ENCODE measurements at regions not wholly inside any gene's neighbourhood (a gene's known extent, or its start where the extent isn't known, plus 50 kb on each side); places are given as distances from the start of the nearest gene placed in this dataset.

DNA sequence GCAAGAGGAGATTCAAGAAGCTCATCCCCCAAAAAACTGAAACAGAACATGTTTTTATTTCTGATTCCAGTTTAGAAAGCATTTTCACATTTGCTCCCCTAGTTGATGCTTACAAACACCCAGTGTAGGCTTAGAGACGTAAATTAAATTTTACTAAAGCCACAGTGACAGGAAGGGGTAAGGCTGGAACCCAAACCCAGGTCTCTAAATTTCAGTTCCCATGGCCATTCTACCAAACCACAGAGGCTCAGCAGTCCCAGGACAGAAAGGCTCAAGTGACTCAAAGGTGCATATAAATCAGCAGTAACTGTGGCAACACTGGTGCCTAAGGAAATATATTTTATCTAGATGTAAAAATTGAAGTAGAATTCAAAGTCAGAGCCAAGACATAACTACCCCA lies 128.7 kb downstream of the CEP120 start:
- Histone ChIP-seq H3K9me3 (ENCODE audit: low read depth, low read length) (no peaks in the 10 kb centered on the region), H4K20me1 (ENCODE audit: insufficient read depth, low read length) (no peaks in the 10 kb centered on the region), H3K27me3 (ENCODE audit: insufficient read depth, low read length) (no peaks in the 10 kb centered on the region), H2AFZ (ENCODE audit: low read length) (no peak overlapping the region), H3K4me2 (ENCODE audit: insufficient read depth, low read length) (no peak overlapping the region), H3K4me3 (ENCODE audit: insufficient read depth, low read length) (no peak overlapping the region), H3K36me3 (ENCODE audit: insufficient read depth, low read length) (no peaks in the 10 kb centered on the region), H3K79me2 (ENCODE audit: insufficient read depth, low read length) (no peaks in the 10 kb centered on the region), H3K4me1 (ENCODE audit: insufficient read depth, low read length) (no peaks in the 10 kb centered on the region), H3K27ac (ENCODE audit: low read depth, low read length) (no peak overlapping the region)
- no peak for DNase-seq (ENCODE audit: insufficient read length, low spot score, missing footprints)
- TF ChIP-seq, protein P1, sequence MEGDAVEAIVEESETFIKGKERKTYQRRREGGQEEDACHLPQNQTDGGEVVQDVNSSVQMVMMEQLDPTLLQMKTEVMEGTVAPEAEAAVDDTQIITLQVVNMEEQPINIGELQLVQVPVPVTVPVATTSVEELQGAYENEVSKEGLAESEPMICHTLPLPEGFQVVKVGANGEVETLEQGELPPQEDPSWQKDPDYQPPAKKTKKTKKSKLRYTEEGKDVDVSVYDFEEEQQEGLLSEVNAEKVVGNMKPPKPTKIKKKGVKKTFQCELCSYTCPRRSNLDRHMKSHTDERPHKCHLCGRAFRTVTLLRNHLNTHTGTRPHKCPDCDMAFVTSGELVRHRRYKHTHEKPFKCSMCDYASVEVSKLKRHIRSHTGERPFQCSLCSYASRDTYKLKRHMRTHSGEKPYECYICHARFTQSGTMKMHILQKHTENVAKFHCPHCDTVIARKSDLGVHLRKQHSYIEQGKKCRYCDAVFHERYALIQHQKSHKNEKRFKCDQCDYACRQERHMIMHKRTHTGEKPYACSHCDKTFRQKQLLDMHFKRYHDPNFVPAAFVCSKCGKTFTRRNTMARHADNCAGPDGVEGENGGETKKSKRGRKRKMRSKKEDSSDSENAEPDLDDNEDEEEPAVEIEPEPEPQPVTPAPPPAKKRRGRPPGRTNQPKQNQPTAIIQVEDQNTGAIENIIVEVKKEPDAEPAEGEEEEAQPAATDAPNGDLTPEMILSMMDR (IDR thresholded peaks at IDR 0.05; ENCODE audit: extremely low read depth, low read depth, low read length) = no peak

DNA sequence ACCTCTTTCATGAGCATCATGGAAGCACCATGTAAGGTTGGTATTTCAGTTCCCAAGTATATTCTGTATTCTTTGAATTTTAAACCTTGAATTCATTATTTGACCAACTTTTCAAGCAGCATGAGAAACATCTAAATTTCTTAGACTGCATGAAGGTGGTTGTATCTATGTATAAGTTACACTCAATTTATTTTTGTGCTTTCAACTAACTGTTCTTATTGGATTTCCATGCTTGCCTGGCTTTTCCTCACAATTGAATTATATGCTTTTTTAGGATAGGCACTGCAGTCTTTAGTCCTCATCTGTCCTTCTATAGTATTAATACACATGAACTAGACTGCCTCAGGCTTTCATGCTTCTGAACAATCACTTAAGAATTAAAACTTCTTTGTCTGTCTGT lies 134.0 kb downstream of the CEP120 start:
- Histone ChIP-seq H3K27me3 (ENCODE audit: insufficient read depth, low read length) (peaks cover 6% of the 10 kb centered on the region), H3K4me1 (ENCODE audit: insufficient read depth, low read length) (peaks cover 4% of the 10 kb centered on the region), H4K20me1 (ENCODE audit: insufficient read depth, low read length) (no peaks in the 10 kb centered on the region), H3K79me2 (ENCODE audit: insufficient read depth, low read length) (no peaks in the 10 kb centered on the region), H3K4me3 (ENCODE audit: insufficient read depth, low read length) (no peak overlapping the region), H2AFZ (ENCODE audit: low read length) (no peak overlapping the region), H3K36me3 (ENCODE audit: insufficient read depth, low read length) (no peaks in the 10 kb centered on the region), H3K9me3 (ENCODE audit: low read depth, low read length) (no peaks in the 10 kb centered on the region), H3K4me2 (ENCODE audit: insufficient read depth, low read length) (no peak overlapping the region), H3K27ac (ENCODE audit: low read depth, low read length) (no peak overlapping the region)
- no peak for DNase-seq (ENCODE audit: insufficient read length, low spot score, missing footprints)
- TF ChIP-seq, protein P1 (IDR thresholded peaks at IDR 0.05; ENCODE audit: extremely low read depth, low read depth, low read length) = no peak

DNA sequence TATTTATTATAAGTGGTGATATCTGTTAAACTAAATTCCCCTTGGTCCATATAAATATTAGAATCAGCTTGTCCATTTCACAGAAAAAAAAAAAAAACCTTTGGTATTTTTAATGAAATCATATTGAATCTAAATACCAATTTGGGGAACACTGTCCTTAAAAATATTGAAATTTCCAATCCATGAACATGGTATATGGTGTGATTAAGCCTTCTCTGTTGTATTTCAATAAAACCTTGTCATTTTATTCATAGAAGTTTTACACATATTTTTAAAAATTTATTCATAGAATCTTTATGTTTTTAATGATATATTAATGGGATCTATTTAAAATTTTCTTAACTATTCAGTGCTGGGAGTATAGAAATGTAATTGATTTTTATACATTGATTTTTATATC lies 135.3 kb downstream of the CEP120 start:
- Histone ChIP-seq H4K20me1 (ENCODE audit: insufficient read depth, low read length) (no peaks in the 10 kb centered on the region), H3K4me2 (ENCODE audit: insufficient read depth, low read length) (no peak overlapping the region), H3K4me3 (ENCODE audit: insufficient read depth, low read length) (no peak overlapping the region), H3K79me2 (ENCODE audit: insufficient read depth, low read length) (no peaks in the 10 kb centered on the region), H2AFZ (ENCODE audit: low read length) (no peak overlapping the region), H3K27ac (ENCODE audit: low read depth, low read length) (no peak overlapping the region), H3K36me3 (ENCODE audit: insufficient read depth, low read length) (no peaks in the 10 kb centered on the region), H3K4me1 (ENCODE audit: insufficient read depth, low read length) (peaks cover 4% of the 10 kb centered on the region), H3K27me3 (ENCODE audit: insufficient read depth, low read length) (peaks cover 6% of the 10 kb centered on the region), H3K9me3 (ENCODE audit: low read depth, low read length) (no peaks in the 10 kb centered on the region)
- TF ChIP-seq, protein P1 (IDR thresholded peaks at IDR 0.05; ENCODE audit: extremely low read depth, low read depth, low read length) = no peak
- DNase-seq (ENCODE audit: insufficient read length, low spot score, missing footprints) = no peak

DNA sequence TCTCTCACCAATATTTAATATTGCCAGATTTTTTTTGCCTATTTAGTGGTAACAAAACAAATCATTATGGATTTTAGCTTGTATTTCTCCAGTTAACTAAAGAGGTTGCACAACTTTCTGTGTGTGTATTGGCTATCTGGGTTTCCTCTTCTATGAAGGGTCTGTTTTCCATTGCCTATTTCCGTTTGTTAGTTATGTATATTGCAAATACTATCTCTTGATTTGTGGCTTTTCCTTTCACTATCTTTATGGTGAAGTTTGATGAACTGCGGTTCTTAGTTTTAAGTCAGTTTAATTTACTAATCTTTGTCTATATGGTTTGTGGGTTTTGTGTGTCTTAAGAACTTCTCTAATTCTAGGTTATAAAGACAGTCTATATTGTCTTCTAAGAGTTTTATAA lies 136.3 kb downstream of the CEP120 start:
- peaks cover 6% of the 10 kb centered on the region for H3K27me3 ChIP-seq (ENCODE audit: insufficient read depth, low read length)
- no peak overlapping the region for H3K27ac ChIP-seq (ENCODE audit: low read depth, low read length)
- TF ChIP-seq, protein P1 (IDR thresholded peaks at IDR 0.05; ENCODE audit: extremely low read depth, low read depth, low read length) = no peak
- no peak overlapping the region for H3K4me2 ChIP-seq (ENCODE audit: insufficient read depth, low read length)
- peaks cover 4% of the 10 kb centered on the region for H3K4me1 ChIP-seq (ENCODE audit: insufficient read depth, low read length)
- H3K4me3 ChIP-seq (ENCODE audit: insufficient read depth, low read length) = no peak overlapping the region
- no peak for DNase-seq (ENCODE audit: insufficient read length, low spot score, missing footprints)
- no peak overlapping the region for H2AFZ ChIP-seq (ENCODE audit: low read length)
- no peaks in the 10 kb centered on the region for H3K9me3 ChIP-seq (ENCODE audit: low read depth, low read length)
- H4K20me1 ChIP-seq (ENCODE audit: insufficient read depth, low read length) = no peaks in the 10 kb centered on the region
- no peaks in the 10 kb centered on the region for H3K36me3 ChIP-seq (ENCODE audit: insufficient read depth, low read length)
- H3K79me2 ChIP-seq (ENCODE audit: insufficient read depth, low read length) = no peaks in the 10 kb centered on the region
